ENCODE measurements at regions not wholly inside any gene's neighbourhood (a gene's known extent, or its start where the extent isn't known, plus 50 kb on each side); places are given as distances from the start of the nearest gene placed in this dataset.

- H3K79me2 ChIP-seq (ENCODE audit: control insufficient read depth, insufficient read depth, low read length): no peaks in the 10 kb centered on the region
- dilution Hi-C loops (cut with MboI; ENCODE audit: extremely low pct_ligation_motif_present, low sequenced_read_pairs): no loop called here
- H3K4me1 ChIP-seq (ENCODE audit: control insufficient read depth, extremely low read depth, insufficient read depth, low read length): no peaks in the 10 kb centered on the region
- no peak overlapping the region for H3K9ac ChIP-seq (replicated peaks; ENCODE audit: extremely low read depth, insufficient read depth, low read length)
- no peaks in the 10 kb centered on the region for H3K9me3 ChIP-seq (replicated peaks; ENCODE audit: control insufficient read depth, insufficient read depth, low read length)
- intact Hi-C loops (cut with micrococcal nuclease): no loop called here
- no peaks in the 10 kb centered on the region for H4K20me1 ChIP-seq (replicated peaks; ENCODE audit: control insufficient read depth, extremely low read depth, insufficient read depth, low read length)
- no peak overlapping the region for H3K4me2 ChIP-seq (ENCODE audit: insufficient read depth, low read length)
- no peaks in the 10 kb centered on the region for H3K27me3 ChIP-seq (ENCODE audit: control insufficient read depth in 2 of 2, insufficient read depth in 2 of 2, low read length in 2 of 2)
- H2AFZ ChIP-seq (ENCODE audit: low read depth, low read length): peak overlapping the region; percentile 22
- no peak overlapping the region for H3K4me3 ChIP-seq (replicated peaks in 1 of 3; ENCODE audit: insufficient read depth in 1 of 3, low read depth in 1 of 3, low read length in 3 of 3)
- no peak overlapping the region for H3K27ac ChIP-seq (ENCODE audit: insufficient read depth, low read depth, low read length)
- no peaks in the 10 kb centered on the region for H3K36me3 ChIP-seq (ENCODE audit: control insufficient read depth in 2 of 2, extremely low read depth in 1 of 2, insufficient read depth in 2 of 2, low read length in 2 of 2)
- FAIRE-seq (no peak), DNase-seq (ENCODE audit: low read depth, low spot score) (no peak)
- no TSS peak for BruUV-seq (replicated peaks)
- CTCF ChIA-PET: no interaction called here
- TF ChIP-seq CTCF (IDR thresholded peaks at IDR 0.05; ENCODE audit: extremely low read depth in 1 of 2, insufficient read depth in 1 of 2, low read depth in 1 of 2, low read length in 2 of 2) (no peak), POLR2A (IDR thresholded peaks at IDR 0.05; ENCODE audit: low read depth, low read length) (no peak), JUN (IDR thresholded peaks at IDR 0.05; ENCODE audit: borderline replicate concordance, insufficient read depth, insufficient read length, low read depth) (no peak), GATA2 (IDR thresholded peaks at IDR 0.05; ENCODE audit: insufficient read depth, insufficient read length, low read depth, low read length) (no peak), MYC (IDR thresholded peaks at IDR 0.05; ENCODE audit: low read depth, low read length) (no peak), EZH2 (IDR thresholded peaks at IDR 0.05; ENCODE audit: borderline replicate concordance, low read depth, low read length, severe bottlenecking) (no peak), FOS (IDR thresholded peaks at IDR 0.05; ENCODE audit: borderline replicate concordance, insufficient read depth, low read length) (no peak), MAX (IDR thresholded peaks at IDR 0.05; ENCODE audit: insufficient read depth, insufficient read length) (no peak), POLR2AphosphoS5 (IDR thresholded peaks at IDR 0.05; ENCODE audit: insufficient read depth, low read depth, low read length) (no peak)
- POLR2A ChIA-PET: no interaction called here
- no peaks in the 10 kb centered on the region for H3K9me1 ChIP-seq (replicated peaks; ENCODE audit: control insufficient read depth, extremely low read depth, insufficient read depth, low read length)
Measured at GRCh38 chr6:84498905-84499304, 265.5 kb downstream of the TBX18 start.
